NCI-H82 treated with DMSO at 0.1 percent for 48 hours (cell line): ENCODE measurements at regions not wholly inside any gene's neighbourhood (a gene's known extent, or its start where the extent isn't known, plus 50 kb on each side); places are given as distances from the start of the nearest gene placed in this dataset.

Experiments used
- DNase-seq: peaks from one replicate; lab custom pipeline; 2025; ENCODE audit not compliant: unreplicated experiment; lab: John Stamatoyannopoulos, UW

- DNase-seq, result no peak
Observed at GRCh38 chr4:123496421-123496820, 99.8 kb downstream of the SPRY1 start.

- no peak for DNase-seq
Observed at GRCh38 chr4:123497340-123497739, 100.7 kb downstream of the SPRY1 start.

- no peak for DNase-seq
Observed at GRCh38 chr4:123501733-123502132, 105.1 kb downstream of the SPRY1 start.

- no peak for DNase-seq
Observed at GRCh38 chr4:123503698-123504363, 107.2 kb downstream of the SPRY1 start.

- DNase-seq, result peak; percentile 35
Observed at GRCh38 chr4:123505095-123506010, 108.8 kb downstream of the SPRY1 start.

GRCh38 chr4:123506011-123506695 lies 109.6 kb downstream of the SPRY1 start:
- DNase-seq, result no peak

- no peak for DNase-seq
Observed at GRCh38 chr4:123507376-123507775, 110.8 kb downstream of the SPRY1 start.

- no peak for DNase-seq
Observed at GRCh38 chr4:123510221-123510620, 113.6 kb downstream of the SPRY1 start.

- DNase-seq, result no peak
Observed at GRCh38 chr4:123510659-123511058, 114.1 kb downstream of the SPRY1 start.

- DNase-seq, result no peak
Observed at GRCh38 chr4:123516576-123516975, 120.0 kb downstream of the SPRY1 start.

GRCh38 chr4:123517176-123517575 lies 120.6 kb downstream of the SPRY1 start:
- DNase-seq, result no peak

- DNase-seq, result no peak
Observed at GRCh38 chr4:123517971-123518370, 121.4 kb downstream of the SPRY1 start.

- no peak for DNase-seq
Observed at GRCh38 chr4:123520325-123520724, 123.7 kb downstream of the SPRY1 start.

- DNase-seq, result no peak
Observed at GRCh38 chr4:123522081-123522480, 125.5 kb downstream of the SPRY1 start.

GRCh38 chr4:123522646-123523045 lies 126.1 kb downstream of the SPRY1 start:
- no peak for DNase-seq

GRCh38 chr4:123524958-123525628 lies 128.5 kb downstream of the SPRY1 start:
- DNase-seq, result no peak

GRCh38 chr4:123526511-123526910 lies 129.9 kb downstream of the SPRY1 start:
- peak; percentile 12 for DNase-seq

GRCh38 chr4:123528501-123529277 lies 132.1 kb downstream of the SPRY1 start:
- no peak for DNase-seq

- DNase-seq, result no peak
Observed at GRCh38 chr4:123529278-123529568, 132.6 kb downstream of the SPRY1 start.

- no peak for DNase-seq
Observed at GRCh38 chr4:123530357-123530756, 133.8 kb downstream of the SPRY1 start.
